IMR-90 (cell line): ENCODE measurements at regions not wholly inside any gene's neighbourhood (a gene's known extent, or its start where the extent isn't known, plus 50 kb on each side); places are given as distances from the start of the nearest gene placed in this dataset.
A peak's percentile ranks its signal among the peaks of the same experiment; 100 is the strongest.

Experiments
- ATAC-seq: fragments of 200-7000 bp; cut with Tn5 transposase; 2 replicates; pipeline ENCODE4 v1.9.1; 2020; ENCODE audit warnings: low read depth, mild to moderate bottlenecking, moderate library complexity
- BruUV-seq: library from RNA; stranded (reverse); fragments of 400-500 nt; replicated peaks from 2 replicates; lab custom pipeline; 2021; lab: Mats Ljungman, UMichigan
- CTCF ChIA-PET: fragments of 300-600 bp; formaldehyde crosslinking; extraction: SDS; loops from one replicate; lab custom pipeline; 2021; ENCODE audit warnings: antibody characterized with exemption; lab: Yijun Ruan, JAX
- POLR2A ChIA-PET: fragments of 300-600 bp; sonication (Branson Sonifier 250); formaldehyde crosslinking; loops from one replicate; lab custom pipeline; 2022; ENCODE audit warnings: antibody characterized with exemption; ENCODE audit not compliant: unreplicated experiment; lab: Charles Lee
- DNase-seq: peaks from one replicate; pipeline ENCODE4 v3.0.0; 2013
- H2AFZ ChIP-seq: replicated peaks from 2 replicates; pipeline ENCODE3; 2013; ENCODE audit warnings: low read length, mild to moderate bottlenecking; ENCODE audit not compliant: poor library complexity
- H2AK5ac ChIP-seq: 2 replicates; pipeline ENCODE4 v1.6.1; 2013; ENCODE audit warnings: low read depth, low read length, inconsistent platforms
- H2AK9ac ChIP-seq: replicated peaks from 2 replicates; pipeline ENCODE3; 2013; ENCODE audit warnings: mild to moderate bottlenecking, low read depth, low read length, moderate library complexity; ENCODE audit not compliant: poor library complexity
- H2BK120ac ChIP-seq: 2 replicates; pipeline ENCODE4 v1.6.1; 2013; ENCODE audit warnings: low read depth, low read length, inconsistent platforms
- H2BK15ac ChIP-seq: 3 replicates; pipeline ENCODE4 v1.6.1; 2013; ENCODE audit warnings: low read depth, low read length, inconsistent platforms
- H2BK20ac ChIP-seq: 2 replicates; pipeline ENCODE4 v1.6.1; 2013; ENCODE audit warnings: low read depth, mild to moderate bottlenecking, inconsistent platforms, low read length, moderate library complexity
- H2BK5ac ChIP-seq: 2 replicates; pipeline ENCODE4 v1.6.1; 2013; ENCODE audit warnings: mild to moderate bottlenecking, low read depth, low read length, inconsistent platforms; ENCODE audit not compliant: poor library complexity, severe bottlenecking
- H3K14ac ChIP-seq: replicated peaks from 2 replicates; pipeline ENCODE4 v1.6.1; 2013; ENCODE audit warnings: low read depth, low read length, inconsistent platforms
- H3K18ac ChIP-seq: 2 replicates; pipeline ENCODE4 v1.6.1; 2013; ENCODE audit warnings: low read depth, low read length, control low read depth
- H3K23ac ChIP-seq: 2 replicates; pipeline ENCODE4 v1.6.1; 2013; ENCODE audit warnings: low read depth, low read length, inconsistent platforms
- H3K27ac ChIP-seq: 2 replicates; pipeline ENCODE4 v1.5.1; 2013; ENCODE audit warnings: mild to moderate bottlenecking, control low read depth, low read length; ENCODE audit not compliant: insufficient read depth
- H3K27me3 ChIP-seq: 2 replicates; pipeline ENCODE4 v1.6.1; 2013; ENCODE audit warnings: low read length; ENCODE audit not compliant: control insufficient read depth, insufficient read depth
- H3K36me3 ChIP-seq: 2 replicates; pipeline ENCODE4 v1.6.1; 2013; ENCODE audit warnings: low read length, mixed read lengths; ENCODE audit not compliant: control insufficient read depth, insufficient read depth
- H3K4ac ChIP-seq: 2 replicates; pipeline ENCODE4 v1.6.1; 2013; ENCODE audit warnings: low read depth, low read length, inconsistent platforms
- H3K4me1 ChIP-seq: 2 replicates; pipeline ENCODE4 v1.6.1; 2013; ENCODE audit warnings: low read length, mixed read lengths; ENCODE audit not compliant: control insufficient read depth, insufficient read depth
- H3K4me2 ChIP-seq: 2 replicates; pipeline ENCODE4 v1.6.1; 2013; ENCODE audit warnings: low read depth, mild to moderate bottlenecking, control low read depth, low read length, moderate library complexity
- H3K4me3 ChIP-seq: 2 replicates; pipeline ENCODE4 v1.5.1; 2013; ENCODE audit warnings: low read depth, mild to moderate bottlenecking, control low read depth, low read length, moderate library complexity; ENCODE audit not compliant: insufficient read depth
- H3K56ac ChIP-seq: 2 replicates; pipeline ENCODE4 v1.6.1; 2013; ENCODE audit warnings: low read length, inconsistent platforms; ENCODE audit not compliant: insufficient read depth; ENCODE audit errors: extremely low read depth
- H3K79me1 ChIP-seq, 2 experiments: 2 replicates each; pipeline ENCODE4 v1.6.1; 2013; ENCODE audit warnings: low read length in 2 of 2, inconsistent platforms in 1 of 2, low read depth in 1 of 2
- H3K9ac ChIP-seq: 2 replicates; pipeline ENCODE4 v1.6.1; 2013; ENCODE audit warnings: low read depth, low read length, control low read depth
- H3K9me1 ChIP-seq: 2 replicates; pipeline ENCODE4 v1.6.1; 2013; ENCODE audit warnings: low read length, inconsistent platforms; ENCODE audit not compliant: insufficient read depth
- H3K9me3 ChIP-seq: 2 replicates; pipeline ENCODE4 v1.6.1; 2013; ENCODE audit warnings: low read length; ENCODE audit not compliant: control insufficient read depth, insufficient read depth
- H4K20me1 ChIP-seq: 2 replicates; pipeline ENCODE4 v1.6.1; 2013; ENCODE audit warnings: low read length, inconsistent platforms; ENCODE audit not compliant: insufficient read depth
- H4K5ac ChIP-seq: 2 replicates; pipeline ENCODE4 v1.6.1; 2013; ENCODE audit warnings: mild to moderate bottlenecking, low read depth, low read length, control low read depth
- H4K8ac ChIP-seq, 2 experiments: 2 replicates each; pipeline ENCODE4 v1.6.1; 2013; ENCODE audit warnings: low read depth in 2 of 2, low read length in 2 of 2, control low read depth in 1 of 2, inconsistent platforms in 1 of 2
- H4K91ac ChIP-seq: 2 replicates; pipeline ENCODE4 v1.6.1; 2013; ENCODE audit warnings: low read depth, low read length, inconsistent platforms; ENCODE audit not compliant: insufficient read depth
- CEBPB ChIP-seq: IDR thresholded peaks from 2 replicates; pipeline ENCODE4 v1.6.1; 2012; ENCODE audit warnings: low read depth, low read length, improper control_type of control experiment
- MXI1 ChIP-seq: IDR thresholded peaks from 2 replicates; pipeline ENCODE4 v1.6.1; 2012; ENCODE audit warnings: low read depth, mild to moderate bottlenecking, low read length, moderate library complexity, borderline replicate concordance
- RFX5 ChIP-seq: IDR thresholded peaks from 2 replicates; pipeline ENCODE4 v1.8.0; 2012; ENCODE audit warnings: low read depth, mild to moderate bottlenecking, low read length, moderate library complexity
- WGBS, 2 experiments: methylation state at CpG; one replicate each; pipeline versions ENCODE4 v1.1.5 to v1.1.7; 2013; ENCODE audit warnings: missing lambda C conversion rate in 2 of 2; ENCODE audit not compliant: insufficient read length in 1 of 2; ENCODE audit errors: extremely low coverage in 2 of 2; 5-methylcytosine and 5-hydroxymethylcytosine counted together
- dilution Hi-C: fragments of 300-500 bp; cut with HindIII; formaldehyde crosslinking; loops from one replicate; pipeline ENCODE4 v1.14.3; 2018; ENCODE audit warnings: low sequenced_read_pairs; ENCODE audit not compliant: unreplicated experiment
- in situ Hi-C: fragments of 300-500 bp; cut with MboI; formaldehyde crosslinking; loops from 3 replicates; pipeline ENCODE4 v1.14.3; 2019; ENCODE audit warnings: low sequenced_read_pairs, inconsistent platforms, mixed read lengths
- intact Hi-C: fragments of 100-400 bp; cut with micrococcal nuclease; formaldehyde crosslinking; loops from 2 replicates; pipeline ENCODE4 v1.10.0; 2022

- H4K8ac ChIP-seq = no peak overlapping the region
- no peak overlapping the region for H3K56ac ChIP-seq
- no TSS peak for BruUV-seq
- no peaks in the 10 kb centered on the region for H3K4me1 ChIP-seq
- no peaks in the 10 kb centered on the region; the same call in 1 of the 2 replicates for H4K20me1 ChIP-seq
- no peak overlapping the region for H3K9ac ChIP-seq
- ATAC-seq = no peak
- H3K27me3 ChIP-seq = no peaks in the 10 kb centered on the region
- no peak overlapping the region for H2AK9ac ChIP-seq
- no peak overlapping the region for H3K23ac ChIP-seq
- TF ChIP-seq MXI1 (no peak), RFX5 (no peak), CEBPB (no peak)
- H2BK120ac ChIP-seq = no peak overlapping the region
- dilution Hi-C loops (no loop called here), in situ Hi-C loops (no loop called here), intact Hi-C loops (no loop called here)
- DNase-seq = peak; percentile 7
- WGBS, 2 experiments = 38% methylated on average over 1 of the region's 3 CpGs; no CpG with 5 or more reads in 1 of the 2 experiments
- H3K14ac ChIP-seq = no peak overlapping the region
- no peaks in the 10 kb centered on the region for H3K36me3 ChIP-seq
- CTCF ChIA-PET = no interaction called here
- no peak overlapping the region for H3K4me2 ChIP-seq
- POLR2A ChIA-PET = no interaction called here
- H3K18ac ChIP-seq = no peak overlapping the region
- H2BK15ac ChIP-seq = no peak overlapping the region
- no peak overlapping the region for H3K4ac ChIP-seq
- no peak overlapping the region for H2BK20ac ChIP-seq
- no peak overlapping the region for H4K91ac ChIP-seq
- H4K5ac ChIP-seq = no peak overlapping the region
- no peak overlapping the region for H2AK5ac ChIP-seq
- H3K4me3 ChIP-seq = no peak overlapping the region
- H3K9me3 ChIP-seq = peaks cover 4% of the 10 kb centered on the region; the same call in 1 of the 2 replicates
- H2BK5ac ChIP-seq = no peak overlapping the region
- H3K9me1 ChIP-seq = no peaks in the 10 kb centered on the region
- no peak overlapping the region for H2AFZ ChIP-seq
- no peak overlapping the region for H3K27ac ChIP-seq
- H3K79me1 ChIP-seq = no peaks in the 10 kb centered on the region
These were observed 145.2 kb downstream of the RAD51AP2 start for GRCh38 chr2:17373041-17373440.
